ENCODE measurements at regions not wholly inside any gene's neighbourhood (a gene's known extent, or its start where the extent isn't known, plus 50 kb on each side); places are given as distances from the start of the nearest gene placed in this dataset.

- H3K9me3 ChIP-seq (ENCODE audit: low read depth, low read length, poor library complexity, severe bottlenecking) = no peaks in the 10 kb centered on the region
- H3K27me3 ChIP-seq (replicated peaks; ENCODE audit: insufficient read depth, low read depth, low read length, poor library complexity) = peaks cover 11% of the 10 kb centered on the region
- DNase-seq (ENCODE audit: low spot score) = no peak
- H3K4me1 ChIP-seq (ENCODE audit: insufficient read depth, low read length, poor library complexity, severe bottlenecking) = peaks cover 7% of the 10 kb centered on the region
- no peak overlapping the region for H3K4me3 ChIP-seq (ENCODE audit: low read depth, low read length, poor library complexity, severe bottlenecking)
- ChIA-PET POLR2A (ENCODE audit: low non-redundant PET) (no interaction called here), CTCF (no interaction called here)
- no TSS peak for BruUV-seq (replicated peaks)
- TF ChIP-seq, protein P1, sequence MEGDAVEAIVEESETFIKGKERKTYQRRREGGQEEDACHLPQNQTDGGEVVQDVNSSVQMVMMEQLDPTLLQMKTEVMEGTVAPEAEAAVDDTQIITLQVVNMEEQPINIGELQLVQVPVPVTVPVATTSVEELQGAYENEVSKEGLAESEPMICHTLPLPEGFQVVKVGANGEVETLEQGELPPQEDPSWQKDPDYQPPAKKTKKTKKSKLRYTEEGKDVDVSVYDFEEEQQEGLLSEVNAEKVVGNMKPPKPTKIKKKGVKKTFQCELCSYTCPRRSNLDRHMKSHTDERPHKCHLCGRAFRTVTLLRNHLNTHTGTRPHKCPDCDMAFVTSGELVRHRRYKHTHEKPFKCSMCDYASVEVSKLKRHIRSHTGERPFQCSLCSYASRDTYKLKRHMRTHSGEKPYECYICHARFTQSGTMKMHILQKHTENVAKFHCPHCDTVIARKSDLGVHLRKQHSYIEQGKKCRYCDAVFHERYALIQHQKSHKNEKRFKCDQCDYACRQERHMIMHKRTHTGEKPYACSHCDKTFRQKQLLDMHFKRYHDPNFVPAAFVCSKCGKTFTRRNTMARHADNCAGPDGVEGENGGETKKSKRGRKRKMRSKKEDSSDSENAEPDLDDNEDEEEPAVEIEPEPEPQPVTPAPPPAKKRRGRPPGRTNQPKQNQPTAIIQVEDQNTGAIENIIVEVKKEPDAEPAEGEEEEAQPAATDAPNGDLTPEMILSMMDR (conservative IDR thresholded peaks at IDR 0.05; ENCODE audit: low read depth, low read length) = no peak
- no peak for TF ChIP-seq EZH2 (IDR thresholded peaks at IDR 0.05; ENCODE audit: borderline replicate concordance, low read depth, low read length, poor library complexity, severe bottlenecking)
- no peak overlapping the region for H3K27ac ChIP-seq (ENCODE audit: low read depth, low read length, poor library complexity, severe bottlenecking)
- H3K36me3 ChIP-seq (ENCODE audit: insufficient read depth, low read length, poor library complexity, severe bottlenecking) = no peaks in the 10 kb centered on the region
- intact Hi-C loops (cut with micrococcal nuclease; ENCODE audit: unreplicated experiment) = no loop called here
Observed at GRCh38 chr13:27004326-27004725, 167.3 kb downstream of the USP12 start.

GRCh38 chr13:27001705-27002104 is 169.9 kb downstream of the USP12 start:
- H3K27ac ChIP-seq (ENCODE audit: low read depth, low read length, poor library complexity, severe bottlenecking) = no peak overlapping the region
- no peak for DNase-seq (ENCODE audit: low spot score)
- H3K36me3 ChIP-seq (ENCODE audit: insufficient read depth, low read length, poor library complexity, severe bottlenecking) = no peaks in the 10 kb centered on the region
- TF ChIP-seq, protein P1 (conservative IDR thresholded peaks at IDR 0.05; ENCODE audit: low read depth, low read length) = no peak
- TF ChIP-seq EZH2 (IDR thresholded peaks at IDR 0.05; ENCODE audit: borderline replicate concordance, low read depth, low read length, poor library complexity, severe bottlenecking) = no peak
- peaks cover 8% of the 10 kb centered on the region for H3K27me3 ChIP-seq (replicated peaks; ENCODE audit: insufficient read depth, low read depth, low read length, poor library complexity)
- intact Hi-C loops (cut with micrococcal nuclease; ENCODE audit: unreplicated experiment) = no loop called here
- peaks cover 2% of the 10 kb centered on the region for H3K4me1 ChIP-seq (ENCODE audit: insufficient read depth, low read length, poor library complexity, severe bottlenecking)
- POLR2A ChIA-PET (ENCODE audit: low non-redundant PET) = no interaction called here
- no peaks in the 10 kb centered on the region for H3K9me3 ChIP-seq (ENCODE audit: low read depth, low read length, poor library complexity, severe bottlenecking)
- no TSS peak for BruUV-seq (replicated peaks)
- CTCF ChIA-PET = interaction anchor here (0.5 kb wide), 1 partner anchor 252 kb away, joined by 4 read pairs; no protein-coding TSS in a partner anchor
- no peak overlapping the region for H3K4me3 ChIP-seq (ENCODE audit: low read depth, low read length, poor library complexity, severe bottlenecking)

DNA sequence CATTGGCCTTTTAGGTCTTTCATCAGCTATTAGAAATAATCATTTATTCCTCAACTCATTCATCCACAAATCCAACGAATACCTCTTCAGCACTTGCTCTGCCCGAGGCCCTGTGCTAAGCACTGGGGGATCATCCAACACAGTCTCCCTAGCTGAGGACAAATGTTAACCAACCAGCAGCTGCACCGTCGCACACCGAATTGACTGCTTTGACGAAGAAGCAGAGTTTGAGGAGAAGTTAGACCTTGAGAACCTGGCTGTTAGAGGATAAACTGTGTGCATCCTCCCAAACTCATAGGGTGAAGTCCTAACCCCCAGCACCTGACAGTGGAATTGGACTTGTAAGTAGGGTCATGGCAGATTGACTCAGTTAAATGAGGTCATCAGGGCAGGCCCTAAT is 170.9 kb downstream of the USP12 start:
- Histone ChIP-seq H3K36me3 (ENCODE audit: insufficient read depth, low read length, poor library complexity, severe bottlenecking) (no peaks in the 10 kb centered on the region), H3K27me3 (replicated peaks; ENCODE audit: insufficient read depth, low read depth, low read length, poor library complexity) (peaks cover 16% of the 10 kb centered on the region), H3K9me3 (ENCODE audit: low read depth, low read length, poor library complexity, severe bottlenecking) (no peaks in the 10 kb centered on the region), H3K27ac (ENCODE audit: low read depth, low read length, poor library complexity, severe bottlenecking) (no peak overlapping the region), H3K4me3 (ENCODE audit: low read depth, low read length, poor library complexity, severe bottlenecking) (no peak overlapping the region), H3K4me1 (ENCODE audit: insufficient read depth, low read length, poor library complexity, severe bottlenecking) (no peaks in the 10 kb centered on the region)
- ChIA-PET POLR2A (ENCODE audit: low non-redundant PET) (no interaction called here), CTCF (interaction anchor here (0.6 kb wide), 1 partner anchor 366 kb away, joined by 3 read pairs; no protein-coding TSS in a partner anchor)
- TF ChIP-seq, protein P1 (conservative IDR thresholded peaks at IDR 0.05; ENCODE audit: low read depth, low read length) = no peak
- TF ChIP-seq EZH2 (IDR thresholded peaks at IDR 0.05; ENCODE audit: borderline replicate concordance, low read depth, low read length, poor library complexity, severe bottlenecking) = no peak
- no TSS peak for BruUV-seq (replicated peaks)
- intact Hi-C loops (cut with micrococcal nuclease; ENCODE audit: unreplicated experiment) = no loop called here
- DNase-seq (ENCODE audit: low spot score) = no peak
